Neural progenitor cell (in vitro differentiated cells): ENCODE measurements at regions not wholly inside any gene's neighbourhood (a gene's known extent, or its start where the extent isn't known, plus 50 kb on each side); places are given as distances from the start of the nearest gene placed in this dataset.

Source experiments
- CTCF ChIP-seq: fragments of 200-600 bp; sonication (generic); IDR thresholded peaks from 2 replicates; pipeline ENCODE4 v1.5.1; 2017; ENCODE audit warnings: antibody characterized with exemption, mild to moderate bottlenecking
- EZH2 ChIP-seq: fragments of 200-600 bp; sonication (generic); IDR thresholded peaks from 2 replicates; pipeline ENCODE4 v1.6.1; 2017; ENCODE audit warnings: antibody characterized with exemption, mild to moderate bottlenecking, moderate library complexity

GRCh38 chr9:22175972-22176545 is 167.0 kb upstream of the CDKN2B start:
- TF ChIP-seq CTCF: no peak
- no peak for TF ChIP-seq EZH2
